ENCODE measurements at regions not wholly inside any gene's neighbourhood (a gene's known extent, or its start where the extent isn't known, plus 50 kb on each side); places are given as distances from the start of the nearest gene placed in this dataset.

DNA sequence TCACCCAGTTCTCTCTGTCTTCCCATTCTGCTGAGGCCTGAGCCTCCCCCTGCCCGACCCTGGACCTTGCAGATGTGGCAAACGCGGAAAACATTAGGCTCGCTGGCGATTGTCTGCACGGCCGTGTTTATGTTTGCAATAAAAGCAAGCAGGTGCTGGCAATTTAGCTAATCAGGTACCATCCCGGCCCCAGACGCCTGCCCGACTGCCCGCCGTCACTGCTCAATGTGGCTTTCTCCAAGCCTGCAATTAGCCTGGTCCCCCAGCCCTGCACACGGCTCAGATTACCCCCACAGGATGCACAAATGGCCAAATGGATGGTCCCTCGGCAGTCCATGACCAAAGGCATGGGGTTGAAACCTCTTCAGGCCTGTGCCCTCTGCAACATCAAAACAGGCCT, 259.7 kb downstream of the MN1 start:
- TF ChIP-seq RFX5 (IDR thresholded peaks at IDR 0.05; ENCODE audit: borderline replicate concordance, low read depth, low read length) (no peak), SP2 (IDR thresholded peaks at IDR 0.05; ENCODE audit: low read length) (no peak), CHD2 (IDR thresholded peaks at IDR 0.05; ENCODE audit: low read length) (no peak), CTCF (IDR thresholded peaks at IDR 0.05; ENCODE audit: control extremely low read depth in 1 of 3, insufficient read depth in 1 of 3, low read depth in 1 of 3, low read length in 3 of 3) (no peak), RAD21 (IDR thresholded peaks at IDR 0.05 in 1 of 2, conservative IDR thresholded peaks at IDR 0.05 in 1 of 2; ENCODE audit: low read depth in 2 of 2, low read length in 2 of 2) (no peak)

Measured in H1 (cell line).